ENCODE measurements at regions not wholly inside any gene's neighbourhood (a gene's known extent, or its start where the extent isn't known, plus 50 kb on each side); places are given as distances from the start of the nearest gene placed in this dataset.
"Not testable (repeated sequence)": the region's sequence is repeated elsewhere in the genome, so short reads cannot be mapped to it uniquely, and the experiment has no call there.

DNA sequence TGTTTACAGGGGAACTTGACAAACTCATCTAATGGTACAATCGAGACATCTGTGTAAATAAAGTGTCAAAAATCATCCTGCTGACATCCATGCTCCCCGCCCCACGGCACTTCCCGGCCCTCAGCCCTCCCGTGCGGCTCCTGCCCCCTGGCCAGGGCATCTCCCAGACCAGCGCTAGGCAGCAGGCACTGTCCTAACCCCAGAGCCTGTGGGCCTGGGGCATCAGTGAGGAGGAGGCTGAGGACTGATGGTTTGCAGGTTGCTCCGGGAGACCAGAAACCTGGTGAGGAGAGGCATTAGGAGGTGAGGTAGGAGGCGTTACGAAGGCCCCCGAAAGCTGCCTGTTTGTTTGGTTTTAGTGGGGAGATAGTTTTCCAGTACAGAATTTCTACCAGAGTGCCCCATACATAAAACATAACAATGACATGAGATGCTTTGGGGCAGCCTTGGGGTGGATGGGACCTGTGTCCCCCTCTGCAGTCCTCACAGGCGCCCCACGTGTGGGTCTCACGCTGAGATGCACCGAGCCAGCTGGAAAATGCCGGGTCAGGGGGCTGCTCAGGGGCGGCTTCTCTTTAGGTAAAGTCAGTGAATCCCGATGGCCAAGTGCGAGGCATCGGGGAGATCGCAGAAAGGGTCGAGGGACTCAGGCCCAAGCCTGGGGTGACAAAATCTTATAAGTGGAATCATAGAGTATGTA lies 114.2 kb downstream of the RTP5 start:
- no peak for DNase-seq (ENCODE audit: low spot score)

DNA sequence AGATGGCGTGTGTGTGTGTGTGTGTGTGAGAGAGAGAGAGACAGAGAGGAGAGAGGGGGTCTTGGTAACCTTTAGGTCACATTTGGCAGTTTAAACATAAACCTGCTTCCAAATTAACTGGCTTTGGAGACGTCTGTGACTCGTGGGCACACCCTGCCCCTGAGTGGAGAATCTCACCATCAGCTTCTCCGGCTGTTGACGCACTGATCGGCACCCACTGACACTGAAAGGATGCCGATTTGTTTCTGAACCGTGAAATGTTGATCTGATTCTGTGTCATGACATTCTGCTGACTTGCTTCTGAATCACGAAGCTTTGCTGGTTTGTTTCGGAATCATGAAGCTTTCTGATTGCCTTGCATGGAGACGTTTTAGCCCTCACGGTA lies 114.7 kb downstream of the RTP5 start:
- DNase-seq (ENCODE audit: low spot score) = no peak

DNA sequence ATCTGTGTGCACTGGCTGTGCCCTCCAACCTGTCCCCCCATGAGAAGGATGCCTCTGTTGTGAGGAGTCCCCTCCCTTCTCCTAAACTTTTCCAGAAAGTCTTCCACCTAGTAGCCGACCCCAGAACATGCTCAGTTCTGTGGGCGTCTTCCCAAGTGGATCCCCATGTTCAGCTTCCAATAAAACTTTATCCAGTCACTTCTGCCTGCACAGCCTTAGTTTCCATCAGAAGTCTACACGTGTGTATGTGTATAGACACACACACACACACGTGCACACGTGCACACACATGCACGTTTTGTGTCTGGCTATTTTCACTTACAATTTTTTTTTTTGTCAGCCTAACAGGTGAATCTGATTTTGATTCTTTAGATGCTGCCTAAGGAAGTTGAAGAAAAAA lies 115.1 kb downstream of the RTP5 start:
- no peak for DNase-seq (ENCODE audit: low spot score)

DNA sequence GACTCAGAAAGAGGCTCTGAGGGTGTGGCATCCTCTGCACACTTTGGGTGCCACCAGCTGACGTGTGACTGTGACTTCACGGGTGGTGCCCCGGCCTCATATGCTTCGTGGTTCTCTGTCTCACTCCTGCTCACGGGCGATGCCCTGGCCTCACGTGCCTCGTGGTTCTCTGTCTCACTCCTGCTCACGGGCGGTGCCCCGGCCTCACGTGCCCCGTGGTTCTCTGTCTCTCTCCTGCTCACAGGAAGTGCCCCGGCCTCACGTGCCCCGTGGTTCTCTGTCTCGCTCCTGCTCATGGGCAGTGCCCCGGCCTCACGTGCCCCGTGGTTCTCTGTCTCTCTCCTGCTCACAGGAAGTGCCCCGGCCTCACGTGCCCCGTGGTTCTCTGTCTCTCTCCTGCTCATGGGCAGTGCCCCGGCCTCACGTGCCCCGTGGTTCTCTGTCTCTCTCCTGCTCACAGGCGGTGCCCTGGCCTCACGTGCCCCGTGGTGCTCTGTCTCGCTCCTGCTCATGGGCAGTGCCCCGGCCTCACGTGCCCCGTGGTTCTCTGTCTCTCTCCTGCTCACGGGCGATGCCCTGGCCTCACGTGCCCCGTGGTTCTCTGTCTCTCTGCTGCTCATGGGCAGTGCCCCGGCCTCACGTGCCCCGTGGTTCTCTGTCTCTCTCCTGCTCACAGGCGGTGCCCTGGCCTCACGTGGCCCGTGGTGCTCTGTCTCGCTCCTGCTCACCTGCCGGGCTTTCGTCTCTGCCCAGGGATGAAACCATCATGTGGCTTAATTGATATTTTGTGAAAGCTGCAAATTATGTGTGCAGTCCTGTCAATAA lies 115.8 kb downstream of the RTP5 start:
- DNase-seq (ENCODE audit: low spot score) = not testable (repeated sequence)

DNA sequence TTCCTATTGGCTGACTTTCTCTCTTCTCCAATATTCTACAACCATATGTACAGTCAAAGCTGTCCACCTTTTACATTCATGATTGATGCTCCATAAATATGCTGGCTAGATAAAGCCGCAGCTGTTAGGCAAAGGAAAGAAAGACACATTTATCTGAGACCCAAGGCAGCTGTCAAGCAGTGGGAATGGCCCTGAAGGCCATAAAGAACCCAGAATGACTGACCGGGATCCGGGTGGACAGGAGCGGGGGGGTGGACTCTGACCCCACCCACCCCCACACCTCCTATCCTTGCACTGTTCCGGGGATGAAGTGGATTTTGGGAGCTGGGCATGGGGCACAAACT lies 116.4 kb downstream of the RTP5 start:
- no peak for DNase-seq (ENCODE audit: low spot score)

DNA sequence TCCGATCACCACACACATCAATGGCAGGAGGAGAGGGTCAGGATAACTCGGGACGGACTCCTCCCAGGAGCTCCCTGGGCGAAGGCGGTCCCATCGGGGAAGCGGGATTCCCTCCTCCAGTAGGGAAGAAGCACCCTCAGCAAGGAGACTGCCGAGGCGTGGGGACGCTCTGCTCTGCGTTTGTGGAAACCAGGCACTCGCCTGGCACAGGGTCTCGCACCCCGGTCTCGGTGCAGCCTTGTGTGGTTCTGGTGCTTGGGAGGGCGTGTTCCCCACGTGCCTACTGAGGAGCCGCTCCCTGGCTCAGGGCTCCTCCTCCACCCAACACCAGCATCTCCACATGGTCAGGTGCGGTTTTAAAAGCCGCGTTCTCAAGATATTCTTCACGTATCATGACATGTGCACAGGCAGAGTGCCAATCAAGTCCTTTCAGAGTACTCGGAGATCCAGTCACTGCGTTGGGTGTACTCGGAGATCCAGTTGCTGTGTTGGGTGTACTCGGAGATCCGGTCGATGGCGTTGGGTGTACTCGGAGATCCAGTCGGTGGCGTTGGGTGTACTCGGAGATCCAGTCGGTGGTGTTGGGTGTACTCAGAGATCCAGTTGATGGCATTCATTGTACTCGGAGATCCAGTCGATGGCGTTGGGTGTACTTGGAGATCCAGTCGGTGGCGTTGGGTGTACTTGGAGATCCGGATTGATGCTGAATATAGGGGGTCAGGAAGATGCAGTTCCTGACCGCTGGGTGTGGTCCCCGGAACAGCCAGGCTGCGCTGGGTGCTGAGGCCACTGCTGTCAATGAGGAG lies 117.5 kb downstream of the RTP5 start:
- DNase-seq (ENCODE audit: low spot score) = no peak

DNA sequence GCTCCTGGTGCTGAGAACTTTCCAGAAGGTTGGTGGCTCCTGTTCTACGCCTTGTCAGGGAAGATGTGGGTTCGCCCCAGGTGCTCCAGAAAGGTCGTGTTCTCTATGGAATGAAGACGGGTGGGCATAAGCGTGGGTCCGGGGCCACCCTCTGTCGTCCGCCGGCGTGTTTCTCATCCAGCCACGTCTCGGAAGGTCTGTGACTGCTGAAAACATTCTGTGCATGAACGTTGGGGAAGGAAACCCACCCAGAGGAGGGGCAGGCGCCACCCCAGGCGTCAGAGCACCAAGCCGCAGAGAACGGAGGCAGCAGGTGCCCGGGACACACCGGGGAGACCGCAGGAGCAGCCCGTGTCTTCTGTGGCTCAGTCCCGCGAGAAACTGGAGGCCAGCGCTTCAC lies 118.2 kb downstream of the RTP5 start:
- no peak for DNase-seq (ENCODE audit: low spot score)

DNA sequence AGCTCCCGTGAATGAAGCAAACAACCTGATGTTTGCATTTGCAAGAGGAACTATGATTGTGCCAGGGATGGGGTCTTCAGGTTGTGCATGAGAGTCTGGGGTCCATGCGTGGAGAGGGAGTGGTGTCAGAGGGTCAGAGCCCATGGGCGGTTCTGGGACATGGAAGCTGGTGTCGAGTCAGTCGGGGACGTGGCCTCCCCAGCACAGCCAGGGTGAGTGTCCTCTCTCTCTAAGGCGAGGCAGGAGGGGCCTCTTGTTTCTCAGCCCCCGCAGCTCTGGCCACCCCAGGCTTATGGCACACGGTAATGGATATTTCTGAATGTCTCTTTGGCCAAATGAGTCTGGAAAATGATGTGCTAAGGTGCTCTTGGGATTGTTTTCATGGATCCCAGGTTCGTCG lies 118.6 kb downstream of the RTP5 start:
- no peak for DNase-seq (ENCODE audit: low spot score)

DNA sequence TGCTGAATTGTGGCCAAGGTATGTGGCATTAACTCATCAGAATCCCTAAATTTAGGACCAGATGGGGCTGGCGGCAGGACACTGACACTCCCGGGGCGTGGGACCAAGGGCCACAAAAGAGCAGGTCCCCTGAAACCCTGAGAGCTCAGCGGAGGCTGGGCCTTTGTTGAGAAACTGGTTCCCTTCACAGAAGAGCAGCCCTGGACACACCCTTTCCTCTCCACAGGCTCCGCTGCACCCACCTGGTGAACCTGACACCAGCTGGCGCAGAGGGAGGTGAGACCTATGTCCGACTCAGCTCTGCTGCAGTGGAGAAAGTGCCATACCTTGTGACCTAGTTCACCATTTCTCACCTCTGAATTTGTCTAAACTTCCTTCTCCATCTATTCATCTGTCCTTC lies 119.5 kb downstream of the RTP5 start:
- no peak for DNase-seq (ENCODE audit: low spot score)

DNA sequence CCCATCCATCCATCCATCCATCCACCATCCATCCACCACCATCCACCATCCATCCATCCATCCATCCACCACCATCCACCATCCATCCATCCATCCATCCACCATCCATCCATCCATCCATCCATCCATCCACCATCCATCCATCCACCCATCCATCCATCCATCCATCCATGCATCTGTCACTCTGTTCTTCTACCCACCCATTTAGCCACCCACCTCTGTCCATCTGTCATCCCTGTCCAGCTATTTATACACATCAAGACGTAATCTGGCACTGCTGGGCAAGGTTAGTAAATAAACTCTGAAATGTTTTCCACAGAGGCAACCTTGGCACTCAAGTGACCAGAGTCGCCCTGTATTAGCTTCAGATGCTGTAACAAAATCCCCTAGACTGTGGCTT lies 120.9 kb downstream of the RTP5 start:
- no peak for DNase-seq (ENCODE audit: low spot score)

DNA sequence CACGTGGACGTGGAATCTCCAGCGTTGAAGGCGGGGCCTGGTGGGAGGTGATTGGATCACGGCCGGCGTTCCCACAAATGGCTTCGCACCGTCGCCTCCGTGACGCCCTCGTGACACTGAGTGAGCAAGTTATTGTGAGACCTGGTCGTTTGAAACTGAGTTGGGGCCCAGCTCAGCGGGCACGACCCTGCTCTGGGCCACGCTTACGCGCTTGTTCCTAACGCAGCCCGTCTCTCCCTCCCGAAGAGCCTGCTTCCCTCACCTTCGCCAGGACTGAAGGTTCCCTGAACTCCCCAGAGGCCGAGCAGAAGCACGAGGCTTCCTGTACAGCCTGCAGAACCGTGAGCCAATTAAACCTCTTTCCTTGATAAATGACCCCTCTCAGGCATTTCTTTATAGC lies 121.8 kb downstream of the RTP5 start:
- no peak for DNase-seq (ENCODE audit: low spot score)

DNA sequence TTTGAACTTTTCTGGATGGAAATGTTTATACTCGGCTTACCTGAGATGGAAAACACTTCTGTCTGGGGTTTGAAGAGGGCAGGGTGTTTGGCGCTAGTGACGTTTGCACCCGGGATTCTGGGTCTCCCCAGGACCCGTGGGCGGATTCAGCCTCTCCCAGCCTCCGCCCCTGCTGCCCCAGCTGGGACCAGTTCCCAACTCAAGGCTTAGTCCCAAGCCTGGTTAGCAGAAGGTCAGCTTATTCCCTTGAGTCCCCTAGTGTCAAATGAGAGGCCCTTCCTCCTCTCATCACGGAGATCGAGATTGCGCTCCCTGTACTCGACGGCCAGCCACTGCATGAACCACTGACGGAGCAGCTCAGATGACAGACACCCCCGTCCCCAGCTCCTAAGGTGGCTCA lies 123.2 kb downstream of the RTP5 start:
- no peak for DNase-seq (ENCODE audit: low spot score)

DNA sequence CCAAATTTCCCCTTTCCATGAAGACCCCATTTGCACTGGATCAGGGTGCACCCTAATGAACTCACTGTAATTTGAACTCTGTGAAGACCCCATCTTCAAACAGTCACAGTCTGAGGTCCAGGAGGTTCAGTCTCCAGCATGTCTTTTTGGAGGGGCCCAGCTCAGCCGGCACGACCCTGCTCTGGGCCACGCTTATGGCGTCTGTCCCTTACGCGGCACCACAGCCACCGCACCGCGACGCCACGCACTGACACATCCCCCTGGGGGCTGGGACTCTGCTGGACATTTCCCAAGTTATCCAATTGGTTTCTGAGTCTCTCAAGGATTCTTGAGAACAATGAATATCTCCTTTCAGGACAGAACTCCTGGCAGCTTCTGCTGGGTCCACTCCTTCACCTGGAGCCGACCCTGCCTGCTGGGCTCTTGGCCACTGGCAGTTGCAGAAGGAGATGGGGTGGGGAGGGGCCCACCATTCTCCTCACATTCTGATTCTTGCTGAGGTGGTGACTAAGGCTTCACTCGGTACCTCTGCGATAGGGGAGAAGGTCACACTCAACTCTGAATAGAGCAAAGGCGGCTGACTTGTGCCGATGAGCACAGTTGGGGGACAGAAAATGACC lies 124.0 kb downstream of the RTP5 start:
- no peak for DNase-seq (ENCODE audit: low spot score)

DNA sequence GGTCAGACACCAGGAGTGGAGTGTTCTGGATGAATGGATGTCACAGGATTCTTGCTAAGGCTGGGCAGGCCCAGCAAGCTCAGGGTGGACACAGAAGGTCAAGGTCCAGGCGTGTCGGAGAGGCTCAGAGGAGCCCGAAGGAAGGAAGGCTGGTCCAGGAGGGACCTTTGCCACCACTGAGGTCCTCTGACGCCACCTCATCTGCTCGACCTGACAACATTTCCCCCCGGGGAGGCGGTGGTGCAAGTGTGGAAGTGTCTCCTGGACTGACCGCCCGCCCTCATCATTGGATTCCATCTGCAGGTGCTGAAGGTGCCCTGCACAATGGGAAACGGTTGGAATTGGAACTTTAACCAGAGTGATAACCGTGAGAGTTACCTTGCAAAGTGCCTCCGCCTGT lies 124.6 kb downstream of the RTP5 start:
- DNase-seq (ENCODE audit: low spot score) = no peak

DNA sequence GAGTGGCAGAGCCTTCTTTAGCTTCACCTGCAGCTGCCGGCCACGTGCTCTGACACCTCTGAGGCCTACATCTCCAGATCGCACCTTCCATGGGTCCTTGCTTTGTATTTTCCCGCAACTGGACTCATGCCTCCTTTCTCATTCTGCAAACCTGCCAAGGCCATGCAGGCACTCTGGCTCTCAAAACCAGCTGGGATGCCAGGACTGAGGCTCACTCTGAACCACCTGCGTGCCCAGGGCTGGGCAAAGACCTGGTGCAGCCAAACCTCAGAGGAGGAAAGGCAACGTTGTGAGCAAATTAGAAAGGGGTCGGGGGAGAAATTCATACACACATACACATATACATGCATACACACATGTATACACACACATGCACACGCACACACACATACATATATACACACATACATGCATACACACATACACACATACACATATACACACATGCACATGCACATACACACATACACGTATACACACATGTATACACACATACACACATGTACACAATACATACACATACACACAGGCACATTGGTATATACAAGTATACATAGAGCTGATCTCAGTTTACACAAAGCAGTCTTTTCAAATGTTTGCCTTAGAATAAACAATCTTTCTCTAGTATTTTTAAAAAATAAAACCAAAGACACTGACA lies 125.2 kb downstream of the RTP5 start:
- no peak for DNase-seq (ENCODE audit: low spot score)

DNA sequence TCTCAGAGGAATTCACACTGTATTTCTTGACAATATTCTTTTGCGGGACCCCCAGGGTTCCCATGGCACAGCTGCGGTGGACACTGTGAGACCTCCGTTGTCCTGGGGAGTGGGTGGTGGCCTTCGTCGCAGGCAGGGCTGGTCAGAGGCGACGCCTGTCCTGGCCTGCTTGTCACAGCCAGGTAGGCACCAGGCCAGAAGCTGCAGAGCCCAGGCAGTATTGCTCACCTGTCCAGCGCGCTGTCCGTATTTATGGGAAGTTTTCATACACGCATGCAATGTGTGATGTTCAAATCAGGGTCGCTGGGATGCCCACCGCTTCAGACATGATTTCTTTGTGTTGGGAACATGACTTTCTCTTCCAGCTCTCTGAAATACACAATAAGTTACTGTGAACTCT lies 126.6 kb downstream of the RTP5 start:
- no peak for DNase-seq (ENCODE audit: low spot score)

DNA sequence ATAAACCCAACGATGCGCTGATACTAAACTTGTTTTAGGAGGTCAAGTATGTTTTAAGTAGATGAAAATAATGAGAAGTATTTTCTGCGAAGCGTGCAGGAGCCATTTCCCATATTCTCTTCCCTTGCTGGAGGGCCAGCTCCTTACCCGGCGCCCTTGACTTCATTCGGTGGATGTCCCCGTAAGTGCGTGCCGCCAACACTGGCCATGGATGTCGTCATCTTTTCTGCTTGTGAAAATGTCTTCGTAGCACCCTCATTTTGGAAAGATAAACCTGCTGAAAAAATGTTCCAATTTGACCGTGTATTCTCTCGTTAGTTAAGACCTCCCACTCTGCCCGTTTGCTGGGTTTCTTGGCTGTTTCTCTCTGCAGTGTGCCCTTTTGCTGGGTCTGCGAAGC lies 127.5 kb downstream of the RTP5 start:
- no peak for DNase-seq (ENCODE audit: low spot score)

DNA sequence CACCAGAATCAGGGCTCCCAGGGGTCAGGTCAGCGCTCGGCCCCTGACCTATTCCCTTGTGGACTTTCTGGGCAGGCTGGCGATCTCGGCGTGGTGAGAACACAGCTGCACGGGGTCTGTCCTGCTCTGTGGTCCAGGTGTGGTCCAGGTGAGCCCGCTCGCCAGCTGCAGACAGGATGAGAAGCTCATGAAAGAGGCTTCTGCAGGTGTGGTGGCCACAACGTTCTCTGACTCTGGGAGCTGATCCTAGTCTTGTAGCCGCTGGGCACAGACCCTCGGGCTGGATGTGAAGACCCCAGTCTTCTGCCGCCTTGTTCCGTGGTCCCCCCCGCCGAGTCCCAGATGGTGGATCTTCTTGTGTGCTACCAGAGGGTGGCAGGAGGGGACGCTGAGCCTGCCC lies 129.7 kb downstream of the RTP5 start:
- DNase-seq (ENCODE audit: low spot score) = no peak

DNA sequence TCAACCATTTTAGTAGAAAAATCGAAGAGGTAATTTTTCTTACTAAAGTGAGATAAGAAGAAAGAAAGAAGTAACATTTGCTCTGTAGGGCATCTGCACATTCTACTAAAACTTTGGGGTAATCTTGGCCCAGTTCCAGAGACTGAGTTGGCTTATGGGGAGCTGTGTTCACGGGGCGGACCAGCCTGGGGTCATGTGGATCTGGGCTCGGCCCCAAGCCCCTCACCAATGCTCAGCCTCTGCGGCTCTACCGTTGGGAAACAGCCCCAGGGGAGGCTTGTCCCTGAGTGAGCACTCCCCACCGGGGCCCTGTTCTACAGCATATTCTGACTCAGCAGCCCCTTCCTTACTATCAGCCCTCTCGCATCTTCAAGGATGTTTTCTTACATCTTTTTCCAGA lies 132.3 kb downstream of the RTP5 start:
- no peak for DNase-seq (ENCODE audit: low spot score)

DNA sequence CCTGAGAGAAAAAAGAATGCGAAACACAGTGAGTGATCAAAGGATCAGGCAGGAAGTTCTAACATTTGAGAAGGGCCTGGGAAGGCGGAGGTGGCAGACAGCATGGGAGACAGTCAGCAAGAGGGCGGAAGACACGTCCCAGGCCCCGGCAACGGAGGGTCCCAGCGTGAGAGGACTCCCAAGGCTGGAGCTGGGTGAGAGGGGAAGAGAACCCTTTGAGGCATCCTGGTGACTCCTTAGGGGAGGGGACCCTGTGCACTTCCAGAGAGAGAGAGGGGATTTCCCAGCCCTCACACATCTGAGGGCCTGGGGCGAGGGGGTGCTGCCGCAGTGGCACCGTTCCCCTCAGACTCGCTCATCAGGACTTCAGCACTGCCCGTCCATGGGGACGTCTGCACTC lies 133.4 kb downstream of the RTP5 start:
- DNase-seq (ENCODE audit: low spot score) = no peak

DNA sequence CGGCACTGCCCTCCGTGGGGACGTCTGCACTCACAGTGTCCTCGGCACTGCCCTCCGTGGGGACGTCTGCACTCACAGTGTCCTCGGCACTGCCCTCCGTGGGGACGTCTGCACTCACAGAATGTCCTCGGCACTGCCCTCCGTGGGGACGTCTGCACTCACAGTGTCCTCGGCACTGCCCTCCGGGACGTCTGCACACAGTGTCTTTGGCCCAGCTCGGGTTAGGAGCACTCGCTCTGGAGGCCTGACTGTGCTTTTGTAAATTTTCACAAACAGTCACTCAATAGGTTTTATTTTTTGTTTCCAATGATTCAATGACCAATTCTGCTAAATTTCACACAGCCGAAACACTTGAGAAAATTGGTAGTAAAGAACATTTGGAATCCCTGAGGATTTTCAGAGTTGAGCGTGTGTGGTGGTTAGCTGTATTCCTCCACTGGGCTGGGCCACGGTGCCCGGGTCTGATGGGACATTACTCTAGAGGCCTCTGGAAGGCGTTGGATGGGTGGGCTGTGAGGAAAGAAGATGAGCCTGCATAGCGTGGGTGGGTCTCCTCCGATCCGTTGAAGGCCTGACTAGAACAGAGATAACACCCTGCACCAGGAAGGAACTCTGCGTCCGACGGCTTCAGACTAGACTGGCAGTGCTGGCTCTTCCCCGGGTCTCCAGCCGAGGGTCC lies 134.8 kb downstream of the RTP5 start:
- DNase-seq (ENCODE audit: low spot score) = no peak

DNA sequence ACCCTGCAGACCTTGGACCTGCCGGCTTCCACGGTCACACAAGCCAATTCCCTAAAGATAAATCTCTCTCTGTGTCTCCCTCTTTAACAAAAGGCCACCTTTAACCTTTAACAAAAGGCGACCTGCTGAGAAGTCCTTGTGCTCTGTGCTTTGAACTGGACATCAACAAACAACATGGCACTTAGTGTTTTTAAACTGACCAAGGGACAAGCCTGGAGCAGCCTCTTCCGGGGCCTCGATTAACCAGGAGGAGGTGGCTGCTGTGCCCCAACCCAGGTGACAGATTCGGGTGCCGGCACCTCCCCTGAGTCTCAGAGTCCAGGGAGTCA lies 135.3 kb downstream of the RTP5 start:
- no peak for DNase-seq (ENCODE audit: low spot score)

All from kidney capillary endothelial cell (primary cell).